GM19025 (cell line): ENCODE measurements at regions not wholly inside any gene's neighbourhood (a gene's known extent, or its start where the extent isn't known, plus 50 kb on each side); places are given as distances from the start of the nearest gene placed in this dataset.

Source experiments
- ATAC-seq: cut with Tn5 transposase; IDR thresholded peaks from one replicate; pipeline ENCODE4 v1.9.1; 2021; ENCODE audit warnings: mild to moderate bottlenecking, low read depth, moderate library complexity; ENCODE audit not compliant: unreplicated experiment

- no peak for ATAC-seq
These were observed 51.0 kb upstream of the L3MBTL3 start for GRCh38 chr6:129967427-129967826.

DNA sequence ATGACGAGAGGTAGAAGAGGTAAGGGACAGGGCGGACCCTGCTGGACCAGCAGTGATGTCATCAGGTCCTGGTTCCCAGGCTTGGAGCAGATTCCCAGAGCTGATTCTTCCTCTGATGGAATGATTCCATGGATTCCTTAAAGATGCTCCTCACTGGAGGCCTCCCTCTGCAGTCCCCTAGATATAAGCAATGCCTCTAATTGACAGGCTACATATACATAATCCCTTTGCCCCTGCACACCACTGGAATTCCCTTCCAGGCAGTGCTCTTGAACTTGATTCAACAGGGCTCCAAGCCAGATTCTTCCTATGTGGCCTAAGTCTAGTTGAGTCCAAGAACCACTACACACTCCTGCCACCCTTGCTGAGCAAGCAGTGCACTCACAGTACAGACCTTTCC is 52.3 kb upstream of the L3MBTL3 start:
- no peak for ATAC-seq

GRCh38 chr6:129965096-129965495 is 53.3 kb upstream of the L3MBTL3 start:
- ATAC-seq, result no peak

DNA sequence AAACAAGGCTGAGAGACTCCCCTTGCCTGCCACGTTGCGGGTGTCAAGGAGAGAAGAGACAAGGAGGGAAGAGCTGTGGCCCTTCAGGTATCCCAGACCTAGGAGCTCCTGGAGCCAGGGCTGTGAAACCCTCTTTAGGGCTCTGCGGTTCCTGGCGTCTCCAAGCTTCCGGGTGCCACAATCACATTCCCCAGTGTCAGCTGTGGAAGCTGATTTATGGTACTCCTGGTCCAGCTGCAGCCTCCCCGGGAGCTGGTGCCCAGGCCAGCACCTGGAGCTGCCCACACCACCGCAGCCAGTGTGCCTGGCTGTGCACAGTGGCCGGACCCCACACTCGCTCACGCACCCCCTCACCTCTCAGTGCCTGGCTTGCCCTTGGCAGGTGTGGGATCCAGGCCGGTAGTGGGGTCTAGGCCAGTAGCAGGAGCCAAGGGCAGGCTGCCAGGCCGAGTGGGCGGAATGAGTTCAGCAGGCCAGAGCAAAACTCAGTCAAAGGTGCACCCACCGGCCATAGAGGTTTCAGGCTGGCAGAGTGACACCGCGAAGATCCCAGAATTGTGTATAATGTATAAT is 58.9 kb upstream of the L3MBTL3 start:
- ATAC-seq, result no peak

DNA sequence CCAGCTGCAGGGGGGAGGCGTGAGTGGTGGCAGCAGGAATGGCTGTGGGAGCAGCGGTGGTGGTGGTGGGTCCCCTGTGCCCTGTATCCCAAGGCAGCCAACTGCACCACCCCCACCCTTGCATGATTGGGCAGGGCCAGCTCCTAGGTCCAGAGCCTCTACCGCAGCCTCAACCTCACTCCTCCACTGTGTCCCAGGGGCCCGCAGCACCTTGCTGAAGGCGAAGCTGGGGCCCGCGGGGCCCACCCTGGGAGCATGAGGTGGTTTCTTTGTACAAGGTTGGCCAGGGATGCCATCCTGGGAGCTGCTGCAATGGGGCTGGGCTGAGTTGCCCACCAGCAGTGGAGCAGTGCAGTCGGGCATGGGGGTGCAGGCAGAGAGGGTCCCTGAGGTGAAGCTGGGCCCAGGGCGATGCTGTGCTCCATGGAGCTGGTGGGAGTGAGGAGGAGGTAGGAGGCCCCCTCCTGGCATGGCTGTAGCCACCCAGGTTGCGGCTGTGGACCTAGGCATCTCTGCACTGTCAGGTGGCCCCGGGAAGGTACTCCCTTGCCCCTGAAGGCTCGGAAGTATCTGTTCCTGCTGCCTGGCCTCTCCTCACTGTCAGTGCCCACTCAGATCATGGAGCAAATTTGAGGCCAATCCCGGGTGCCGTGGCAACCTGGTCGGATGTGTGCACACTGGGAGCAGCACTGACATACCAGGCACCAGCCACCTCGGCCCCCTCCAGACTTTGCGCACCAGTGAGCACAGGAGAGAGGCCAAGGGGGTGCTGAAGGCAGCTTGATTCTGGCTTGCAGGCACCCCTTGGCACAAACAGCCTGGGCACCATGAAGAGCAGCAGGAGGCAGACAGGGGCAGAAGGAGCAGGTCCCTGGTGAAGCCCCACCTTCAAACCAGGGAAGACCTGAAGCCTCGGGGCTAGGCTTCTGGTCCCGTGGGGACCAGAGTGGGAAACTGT is 60.2 kb upstream of the L3MBTL3 start:
- no peak for ATAC-seq

GRCh38 chr6:129955584-129955983 is 62.8 kb upstream of the L3MBTL3 start:
- ATAC-seq, result no peak

DNA sequence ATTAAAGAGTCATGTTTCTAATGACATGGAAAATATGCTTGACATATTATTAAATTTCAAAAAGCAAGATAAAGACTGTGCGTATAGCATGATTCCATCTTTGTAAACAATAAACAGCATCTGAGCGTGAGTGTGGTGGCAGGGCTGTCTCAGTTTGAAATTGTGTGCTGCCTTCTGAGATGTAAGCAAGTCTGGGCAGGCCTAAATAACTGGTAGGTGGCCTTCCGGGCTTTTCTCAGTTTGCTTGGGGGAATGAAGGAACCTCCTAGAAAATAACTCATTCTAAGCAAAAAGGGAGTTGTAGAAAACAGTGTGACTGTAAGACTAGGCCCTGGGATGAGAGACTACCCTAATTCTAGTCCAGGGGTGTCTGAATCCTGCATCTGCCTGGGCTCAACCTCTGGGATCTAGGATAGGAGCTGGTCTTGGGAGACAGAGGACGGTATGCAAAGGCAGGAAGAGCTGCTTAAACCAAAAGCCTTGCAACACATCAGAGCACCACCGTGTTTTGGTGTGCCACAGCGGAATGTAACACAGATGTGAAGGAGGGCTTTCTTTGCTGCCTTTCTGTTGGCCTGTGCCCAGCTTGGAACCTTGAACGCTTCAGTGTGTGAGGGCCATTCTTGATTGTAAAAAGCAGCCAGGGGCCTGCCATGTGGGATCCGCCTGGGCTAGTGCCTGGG is 63.5 kb upstream of the L3MBTL3 start:
- ATAC-seq, result no peak

DNA sequence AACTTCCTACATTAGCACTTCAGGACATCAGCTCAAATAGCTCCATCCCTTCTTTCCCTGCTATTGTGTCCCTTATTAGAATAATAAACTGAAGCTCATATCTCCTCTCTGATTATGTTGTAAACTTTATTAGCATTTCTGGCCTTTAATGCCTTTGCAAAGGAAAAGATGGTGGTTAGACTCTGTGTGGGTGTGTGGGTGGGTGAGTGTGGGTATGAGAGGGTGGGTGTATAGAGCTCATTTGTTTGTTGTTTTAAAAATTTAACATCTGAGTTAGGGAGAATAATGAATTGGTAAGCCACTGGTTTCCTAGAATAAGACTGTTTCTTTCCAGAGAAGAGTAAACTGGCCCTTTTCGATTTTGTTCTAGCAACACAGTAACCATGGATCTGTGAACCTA is 70.6 kb upstream of the L3MBTL3 start:
- no peak for ATAC-seq

- no peak for ATAC-seq
These were observed 71.8 kb upstream of the L3MBTL3 start for GRCh38 chr6:129946439-129947140.

- ATAC-seq, result no peak
These were observed 74.6 kb upstream of the L3MBTL3 start for GRCh38 chr6:129943637-129944271.

DNA sequence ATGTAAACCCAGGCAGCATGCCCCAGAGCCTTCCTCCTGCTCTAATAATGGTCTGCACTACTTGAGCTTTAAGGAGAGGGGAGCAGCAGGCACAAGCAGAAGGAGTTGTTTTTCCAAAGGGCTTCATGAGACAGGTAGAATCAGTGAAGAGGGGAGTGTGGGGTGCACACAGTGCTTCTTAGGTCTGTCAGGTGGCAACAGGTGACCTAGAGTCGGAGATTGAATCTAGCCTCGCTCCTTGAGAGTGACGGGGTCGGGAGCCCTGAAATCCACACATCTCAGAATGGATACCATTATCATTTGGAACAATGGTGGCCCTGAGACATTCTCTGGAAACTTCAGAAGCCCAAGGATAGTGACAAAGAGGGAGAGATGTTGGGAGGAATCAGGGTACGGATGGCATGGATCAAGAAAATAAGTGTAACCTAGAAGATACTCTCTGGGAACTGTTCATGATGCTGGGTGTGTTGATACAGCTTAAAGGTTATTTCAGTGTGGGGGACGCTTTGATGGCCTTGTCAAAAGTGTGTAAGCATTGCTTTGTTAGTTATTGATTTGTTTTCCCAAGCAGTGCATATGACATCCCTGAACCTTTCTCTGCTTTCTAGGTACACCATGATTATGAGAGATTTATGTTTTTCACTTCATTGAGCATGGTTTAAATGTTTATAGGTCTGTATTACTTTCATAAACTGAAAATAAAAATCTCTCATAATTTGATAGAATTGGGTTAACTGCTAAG is 77.8 kb upstream of the L3MBTL3 start:
- no peak for ATAC-seq

GRCh38 chr6:129938249-129939020 is 77.3 kb upstream of the TMEM244 start:
- no peak for ATAC-seq

GRCh38 chr6:129936329-129937165 is 75.4 kb upstream of the TMEM244 start:
- ATAC-seq, result peak; percentile 60

DNA sequence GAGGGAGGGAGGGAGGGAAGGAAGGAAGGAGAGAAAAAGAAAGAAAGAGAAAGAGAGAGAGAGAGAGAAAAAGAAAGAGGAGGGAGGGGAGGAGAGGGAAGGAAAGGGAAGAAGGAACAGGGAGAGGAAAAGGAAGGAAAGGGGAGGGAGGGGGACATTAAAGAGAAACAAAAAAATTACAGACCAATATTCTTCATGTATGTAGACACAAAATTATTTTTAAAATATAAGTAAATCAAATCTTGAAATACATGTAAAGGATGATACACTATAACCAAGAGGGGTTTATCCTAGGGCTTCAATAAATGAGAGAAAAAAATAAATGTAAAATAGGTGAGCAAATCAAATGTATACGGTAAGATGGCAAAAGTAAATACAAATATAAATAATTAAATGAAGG is 71.2 kb upstream of the TMEM244 start:
- no peak for ATAC-seq

GRCh38 chr6:129929433-129929832 is 68.3 kb upstream of the TMEM244 start:
- no peak for ATAC-seq

- no peak for ATAC-seq
These were observed 62.6 kb upstream of the TMEM244 start for GRCh38 chr6:129923530-129924250.

- no peak for ATAC-seq
These were observed 60.2 kb upstream of the TMEM244 start for GRCh38 chr6:129921169-129921817.
